Vagina (tissue), 2 donors: ENCODE measurements at regions not wholly inside any gene's neighbourhood (a gene's known extent, or its start where the extent isn't known, plus 50 kb on each side); places are given as distances from the start of the nearest gene placed in this dataset.

Experiments used
- POLR2A ChIP-seq, 2 donors: fragments of 450-650 bp; IDR thresholded peaks; one replicate each; pipeline ENCODE4 v1.6.1; 2017; ENCODE audit warnings: antibody characterized with exemption in 2 of 2, mild to moderate bottlenecking in 2 of 2, moderate library complexity in 2 of 2
- POLR2AphosphoS5 ChIP-seq, 2 donors: sonication (generic); formaldehyde crosslinking; IDR thresholded peaks; one replicate each; pipeline ENCODE4 v1.9.0; 2017; ENCODE audit warnings: antibody characterized with exemption in 2 of 2, mild to moderate bottlenecking in 2 of 2, low read depth in 1 of 2; ENCODE audit not compliant: insufficient read depth in 1 of 2

- TF ChIP-seq POLR2AphosphoS5 (IDR thresholded peaks at IDR 0.05; ENCODE audit: insufficient read depth in 1 of 2, low read depth in 1 of 2) (no peak), POLR2A (IDR thresholded peaks at IDR 0.05) (no peak)
Measured at GRCh38 chr3:127040216-127040615, 57.3 kb downstream of the PLXNA1 start.
